HEK293T (cell line): ENCODE measurements at regions not wholly inside any gene's neighbourhood (a gene's known extent, or its start where the extent isn't known, plus 50 kb on each side); places are given as distances from the start of the nearest gene placed in this dataset.

ENCODE experiments used
- CTCF ChIA-PET: fragments of 350-600 bp; formaldehyde crosslinking; extraction: SDS; loops from one replicate; lab custom pipeline; 2021; ENCODE audit warnings: antibody characterized with exemption, inconsistent platforms; lab: Yijun Ruan, JAX
- POLR2A ChIA-PET: fragments of 350-600 bp; formaldehyde crosslinking; extraction: SDS; loops from one replicate; lab custom pipeline; 2020; ENCODE audit warnings: antibody characterized with exemption, inconsistent platforms; lab: Yijun Ruan, JAX
- DNase-seq: peaks from one replicate; pipeline ENCODE4 v3.0.0; 2012; ENCODE audit warnings: mixed read lengths; ENCODE audit errors: extremely low spot score
- ARNT ChIP-seq: fragments of 450-650 bp; IDR thresholded peaks from 2 replicates; pipeline ENCODE4 v1.6.1; 2017; ENCODE audit warnings: mild to moderate bottlenecking
- BHLHE40 ChIP-seq: fragments of 450-650 bp; IDR thresholded peaks from 2 replicates; pipeline ENCODE4 v1.6.1; 2016; ENCODE audit warnings: mild to moderate bottlenecking, moderate library complexity, borderline replicate concordance
- CTBP1 ChIP-seq: fragments of 450-650 bp; IDR thresholded peaks from 2 replicates; pipeline ENCODE4 v1.6.1; 2016; ENCODE audit warnings: borderline replicate concordance
- ELF4 ChIP-seq: fragments of 450-650 bp; IDR thresholded peaks from 2 replicates; pipeline ENCODE4 v1.6.1; 2017; ENCODE audit warnings: antibody characterized with exemption
- FOXA1 ChIP-seq: fragments of 450-650 bp; IDR thresholded peaks from 2 replicates; pipeline ENCODE4 v1.6.1; 2016; ENCODE audit warnings: mild to moderate bottlenecking
- FOXK2 ChIP-seq: fragments of 450-650 bp; IDR thresholded peaks from 2 replicates; pipeline ENCODE4 v1.6.1; 2016; ENCODE audit warnings: mild to moderate bottlenecking
- FOXM1 ChIP-seq: fragments of 450-650 bp; IDR thresholded peaks from 2 replicates; pipeline ENCODE4 v1.6.1; 2017; ENCODE audit warnings: mild to moderate bottlenecking, borderline replicate concordance
- HDGF ChIP-seq: fragments of 450-650 bp; IDR thresholded peaks from 2 replicates; pipeline ENCODE4 v1.6.1; 2017; ENCODE audit warnings: antibody characterized with exemption, borderline replicate concordance
- L3MBTL2 ChIP-seq: fragments of 450-650 bp; conservative IDR thresholded peaks from 2 replicates; pipeline ENCODE4 v1.6.1; 2016; ENCODE audit warnings: mild to moderate bottlenecking
- LEF1 ChIP-seq: fragments of 450-650 bp; IDR thresholded peaks from 2 replicates; pipeline ENCODE4 v1.6.1; 2017; ENCODE audit warnings: mild to moderate bottlenecking, borderline replicate concordance
- NFRKB ChIP-seq: fragments of 450-650 bp; IDR thresholded peaks from 2 replicates; pipeline ENCODE4 v1.6.1; 2016; ENCODE audit warnings: mild to moderate bottlenecking, moderate library complexity
- PKNOX1 ChIP-seq: fragments of 450-650 bp; IDR thresholded peaks from 2 replicates; pipeline ENCODE4 v1.6.1; 2016
- SP1 ChIP-seq: fragments of 450-650 bp; IDR thresholded peaks from 2 replicates; pipeline ENCODE4 v1.6.1; 2017
- SUZ12 ChIP-seq: fragments of 450-650 bp; IDR thresholded peaks from 2 replicates; pipeline ENCODE4 v1.6.1; 2016; ENCODE audit warnings: mild to moderate bottlenecking
- TARDBP ChIP-seq: fragments of 450-650 bp; IDR thresholded peaks from 2 replicates; pipeline ENCODE4 v1.6.1; 2016
- ZNF384 ChIP-seq: fragments of 450-650 bp; IDR thresholded peaks from 2 replicates; pipeline ENCODE4 v1.6.1; 2016

- TF ChIP-seq CTBP1 (no peak), PKNOX1 (no peak)
- DNase-seq: no peak
- ChIA-PET POLR2A (no interaction called here), CTCF (no interaction called here)
Measured at GRCh38 chr12:38159092-38159551, 157.5 kb upstream of the ALG10B start.

GRCh38 chr12:38159591-38160317 is 156.8 kb upstream of the ALG10B start:
- DNase-seq: no peak
- TF ChIP-seq L3MBTL2: no peak
- TF ChIP-seq FOXA1: no peak
- TF ChIP-seq ELF4: no peak
- TF ChIP-seq FOXK2: no peak
- no peak for TF ChIP-seq BHLHE40
- no peak for TF ChIP-seq ZNF384
- no peak for TF ChIP-seq HDGF
- no peak for TF ChIP-seq SP1
- POLR2A ChIA-PET: no interaction called here
- CTCF ChIA-PET: no interaction called here

- DNase-seq: no peak
- no peak for TF ChIP-seq SUZ12
- no peak for TF ChIP-seq L3MBTL2
- no peak for TF ChIP-seq BHLHE40
- no peak for TF ChIP-seq NFRKB
- TF ChIP-seq TARDBP: no peak
- no peak for TF ChIP-seq HDGF
- no peak for TF ChIP-seq FOXA1
- no peak for TF ChIP-seq LEF1
- TF ChIP-seq ARNT: no peak
- no peak for TF ChIP-seq PKNOX1
- no peak for TF ChIP-seq SP1
- no peak for TF ChIP-seq FOXM1
- TF ChIP-seq ELF4: no peak
- no peak for TF ChIP-seq ZNF384
- no peak for TF ChIP-seq FOXK2
- CTCF ChIA-PET: no interaction called here
- POLR2A ChIA-PET: no interaction called here
Measured at GRCh38 chr12:38160318-38161122, 156.1 kb upstream of the ALG10B start.

- POLR2A ChIA-PET: no interaction called here
- CTCF ChIA-PET: no interaction called here
- TF ChIP-seq L3MBTL2: no peak
- no peak for TF ChIP-seq FOXM1
- no peak for TF ChIP-seq FOXA1
- no peak for DNase-seq
Measured at GRCh38 chr12:38161123-38162000, 155.2 kb upstream of the ALG10B start.

GRCh38 chr12:38162013-38162412 is 154.6 kb upstream of the ALG10B start:
- DNase-seq: no peak
- TF ChIP-seq ELF4 (no peak), PKNOX1 (no peak), HDGF (no peak), SP1 (no peak), FOXM1 (no peak), ARNT (no peak), FOXA1 (no peak)
- ChIA-PET CTCF (no interaction called here), POLR2A (no interaction called here)

GRCh38 chr12:38162708-38163441 is 153.7 kb upstream of the ALG10B start:
- POLR2A ChIA-PET: no interaction called here
- TF ChIP-seq L3MBTL2: no peak
- no peak for TF ChIP-seq LEF1
- no peak for TF ChIP-seq ELF4
- TF ChIP-seq FOXM1: no peak
- no peak for TF ChIP-seq TARDBP
- TF ChIP-seq ARNT: no peak
- TF ChIP-seq SP1: no peak
- CTCF ChIA-PET: no interaction called here
- DNase-seq: no peak
